ENCODE measurements at regions not wholly inside any gene's neighbourhood (a gene's known extent, or its start where the extent isn't known, plus 50 kb on each side); places are given as distances from the start of the nearest gene placed in this dataset.

GRCh38 chr15:62792986-62793751, 249.4 kb upstream of the TPM1 start:
- no peak for TF ChIP-seq EGR1 (IDR thresholded peaks at IDR 0.05)
- TF ChIP-seq EP300 (IDR thresholded peaks at IDR 0.05; ENCODE audit: borderline replicate concordance) = no peak
- TF ChIP-seq CREB1 (IDR thresholded peaks at IDR 0.05; ENCODE audit: low read depth) = no peak
- no peak for TF ChIP-seq FOXM1 (IDR thresholded peaks at IDR 0.05; ENCODE audit: borderline replicate concordance, low read depth)
- no peak for TF ChIP-seq ZBTB7A (IDR thresholded peaks at IDR 0.05; ENCODE audit: low read depth)
- no peak for TF ChIP-seq TEAD4 (IDR thresholded peaks at IDR 0.05)
- no peak for TF ChIP-seq NFIC (IDR thresholded peaks at IDR 0.05)
- TF ChIP-seq, protein P1, sequence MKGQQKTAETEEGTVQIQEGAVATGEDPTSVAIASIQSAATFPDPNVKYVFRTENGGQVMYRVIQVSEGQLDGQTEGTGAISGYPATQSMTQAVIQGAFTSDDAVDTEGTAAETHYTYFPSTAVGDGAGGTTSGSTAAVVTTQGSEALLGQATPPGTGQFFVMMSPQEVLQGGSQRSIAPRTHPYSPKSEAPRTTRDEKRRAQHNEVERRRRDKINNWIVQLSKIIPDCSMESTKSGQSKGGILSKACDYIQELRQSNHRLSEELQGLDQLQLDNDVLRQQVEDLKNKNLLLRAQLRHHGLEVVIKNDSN (IDR thresholded peaks at IDR 0.05) = no peak
- TF ChIP-seq TAF1 (IDR thresholded peaks at IDR 0.05; ENCODE audit: low read depth) = no peak
- TF ChIP-seq TCF12 (IDR thresholded peaks at IDR 0.05; ENCODE audit: low read depth) = no peak

DNA sequence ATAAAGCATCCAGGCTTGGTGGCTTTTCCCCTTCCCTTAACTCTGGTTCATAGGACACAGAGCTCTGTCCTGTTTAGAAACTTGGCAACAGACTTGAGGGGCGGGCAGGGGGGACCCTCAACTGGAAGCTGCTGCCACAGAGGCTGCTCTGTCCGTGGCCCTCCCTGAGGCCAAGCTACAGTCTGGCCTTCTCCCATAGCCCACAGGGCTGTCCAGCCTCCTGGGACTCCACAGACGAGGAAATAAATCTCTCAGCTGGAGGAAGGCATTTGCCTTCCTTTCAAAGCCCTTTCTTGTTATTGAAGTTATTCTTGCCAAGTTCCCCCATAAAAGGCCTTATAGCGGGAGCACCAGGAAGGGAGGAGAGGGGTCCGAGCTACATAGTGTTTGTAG, 248.8 kb upstream of the TPM1 start:
- no peak for TF ChIP-seq CEBPB (IDR thresholded peaks at IDR 0.05)

- TF ChIP-seq RAD21 (IDR thresholded peaks at IDR 0.05; ENCODE audit: low read depth) (no peak), CEBPB (IDR thresholded peaks at IDR 0.05) (no peak), EGR1 (IDR thresholded peaks at IDR 0.05) (no peak), CREB1 (IDR thresholded peaks at IDR 0.05; ENCODE audit: low read depth) (no peak), YY1 (IDR thresholded peaks at IDR 0.05; ENCODE audit: low read depth) (no peak), TAF1 (IDR thresholded peaks at IDR 0.05; ENCODE audit: low read depth) (no peak), EP300 (IDR thresholded peaks at IDR 0.05; ENCODE audit: borderline replicate concordance) (no peak), FOXM1 (IDR thresholded peaks at IDR 0.05; ENCODE audit: borderline replicate concordance, low read depth) (no peak), NFIC (IDR thresholded peaks at IDR 0.05) (no peak), TCF12 (IDR thresholded peaks at IDR 0.05; ENCODE audit: low read depth) (no peak), TEAD4 (IDR thresholded peaks at IDR 0.05) (no peak), ZBTB7A (IDR thresholded peaks at IDR 0.05; ENCODE audit: low read depth) (no peak)
- TF ChIP-seq, protein P2, sequence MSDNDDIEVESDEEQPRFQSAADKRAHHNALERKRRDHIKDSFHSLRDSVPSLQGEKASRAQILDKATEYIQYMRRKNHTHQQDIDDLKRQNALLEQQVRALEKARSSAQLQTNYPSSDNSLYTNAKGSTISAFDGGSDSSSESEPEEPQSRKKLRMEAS (IDR thresholded peaks at IDR 0.05) = no peak
- TF ChIP-seq, protein P3, sequence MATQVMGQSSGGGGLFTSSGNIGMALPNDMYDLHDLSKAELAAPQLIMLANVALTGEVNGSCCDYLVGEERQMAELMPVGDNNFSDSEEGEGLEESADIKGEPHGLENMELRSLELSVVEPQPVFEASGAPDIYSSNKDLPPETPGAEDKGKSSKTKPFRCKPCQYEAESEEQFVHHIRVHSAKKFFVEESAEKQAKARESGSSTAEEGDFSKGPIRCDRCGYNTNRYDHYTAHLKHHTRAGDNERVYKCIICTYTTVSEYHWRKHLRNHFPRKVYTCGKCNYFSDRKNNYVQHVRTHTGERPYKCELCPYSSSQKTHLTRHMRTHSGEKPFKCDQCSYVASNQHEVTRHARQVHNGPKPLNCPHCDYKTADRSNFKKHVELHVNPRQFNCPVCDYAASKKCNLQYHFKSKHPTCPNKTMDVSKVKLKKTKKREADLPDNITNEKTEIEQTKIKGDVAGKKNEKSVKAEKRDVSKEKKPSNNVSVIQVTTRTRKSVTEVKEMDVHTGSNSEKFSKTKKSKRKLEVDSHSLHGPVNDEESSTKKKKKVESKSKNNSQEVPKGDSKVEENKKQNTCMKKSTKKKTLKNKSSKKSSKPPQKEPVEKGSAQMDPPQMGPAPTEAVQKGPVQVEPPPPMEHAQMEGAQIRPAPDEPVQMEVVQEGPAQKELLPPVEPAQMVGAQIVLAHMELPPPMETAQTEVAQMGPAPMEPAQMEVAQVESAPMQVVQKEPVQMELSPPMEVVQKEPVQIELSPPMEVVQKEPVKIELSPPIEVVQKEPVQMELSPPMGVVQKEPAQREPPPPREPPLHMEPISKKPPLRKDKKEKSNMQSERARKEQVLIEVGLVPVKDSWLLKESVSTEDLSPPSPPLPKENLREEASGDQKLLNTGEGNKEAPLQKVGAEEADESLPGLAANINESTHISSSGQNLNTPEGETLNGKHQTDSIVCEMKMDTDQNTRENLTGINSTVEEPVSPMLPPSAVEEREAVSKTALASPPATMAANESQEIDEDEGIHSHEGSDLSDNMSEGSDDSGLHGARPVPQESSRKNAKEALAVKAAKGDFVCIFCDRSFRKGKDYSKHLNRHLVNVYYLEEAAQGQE (IDR thresholded peaks at IDR 0.05; ENCODE audit: low read depth) = no peak
- TF ChIP-seq, protein P1 (IDR thresholded peaks at IDR 0.05) = no peak
Observed at GRCh38 chr15:62795171-62795570, 247.4 kb upstream of the TPM1 start.

GRCh38 chr15:62795700-62796695, 246.5 kb upstream of the TPM1 start:
- TF ChIP-seq, protein P3 (IDR thresholded peaks at IDR 0.05; ENCODE audit: low read depth) = no peak
- TF ChIP-seq TCF12 (IDR thresholded peaks at IDR 0.05; ENCODE audit: low read depth) (no peak), NFIC (IDR thresholded peaks at IDR 0.05) (no peak), RAD21 (IDR thresholded peaks at IDR 0.05; ENCODE audit: low read depth) (no peak), ZBTB7A (IDR thresholded peaks at IDR 0.05; ENCODE audit: low read depth) (no peak), EGR1 (IDR thresholded peaks at IDR 0.05) (no peak), CREB1 (IDR thresholded peaks at IDR 0.05; ENCODE audit: low read depth) (no peak), YY1 (IDR thresholded peaks at IDR 0.05; ENCODE audit: low read depth) (no peak), EP300 (IDR thresholded peaks at IDR 0.05; ENCODE audit: borderline replicate concordance) (no peak), FOXM1 (IDR thresholded peaks at IDR 0.05; ENCODE audit: borderline replicate concordance, low read depth) (no peak), CEBPB (IDR thresholded peaks at IDR 0.05) (no peak), TEAD4 (IDR thresholded peaks at IDR 0.05) (no peak), TAF1 (IDR thresholded peaks at IDR 0.05; ENCODE audit: low read depth) (no peak)
- TF ChIP-seq, protein P1 (IDR thresholded peaks at IDR 0.05) = no peak
- TF ChIP-seq, protein P2 (IDR thresholded peaks at IDR 0.05) = no peak
